Mucosa of descending colon (tissue), 3 donors: ENCODE measurements at regions not wholly inside any gene's neighbourhood (a gene's known extent, or its start where the extent isn't known, plus 50 kb on each side); places are given as distances from the start of the nearest gene placed in this dataset.
A peak's percentile ranks its signal among the peaks of the same experiment; 100 is the strongest.

Experiments
- ATAC-seq: fragments of 200-7000 bp; cut with Tn5 transposase; one replicate; pipeline ENCODE4 v1.9.1; 2020; ENCODE audit warnings: mild to moderate bottlenecking, moderate library complexity
- DNase-seq, 3 donors: peaks; one replicate each; pipeline ENCODE4 v3.0.0-alpha.2; 2020
- H3K36me3 ChIP-seq: fragments of 200-600 bp; one replicate; pipeline ENCODE4 v1.8.0; 2021; ENCODE audit warnings: low read depth, mild to moderate bottlenecking
- H3K4me1 ChIP-seq: fragments of 200-600 bp; one replicate; pipeline ENCODE4 v1.8.0; 2021; ENCODE audit warnings: low read depth, mild to moderate bottlenecking
- H3K4me3 ChIP-seq: fragments of 200-600 bp; one replicate; pipeline ENCODE4 v1.8.0; 2021; ENCODE audit warnings: mild to moderate bottlenecking
- H3K9me3 ChIP-seq: fragments of 200-600 bp; one replicate; pipeline ENCODE4 v1.8.0; 2021; ENCODE audit warnings: mild to moderate bottlenecking
- CTCF ChIP-seq: fragments of 200-600 bp; IDR thresholded peaks from one replicate; pipeline ENCODE4 v1.8.0; 2022; ENCODE audit warnings: antibody characterized with exemption, mild to moderate bottlenecking
- intact Hi-C, 2 donors: fragments of 100-400 bp; cut with DNase I in 1 of 2; cut with micrococcal nuclease in 1 of 2; formaldehyde crosslinking; loops; one replicate each; pipeline versions ENCODE4 v1.11.0 to v1.11.1; 2022; cut with DNase I, micrococcal nuclease
- donor health status: DM: no; HTN: no; CAD: no; lungs with moderate emphysema.
- donor health status: DM: no; HTN: no; CAD: no.
- donor health status: DM: no; HTN: yes; CAD: no.

GRCh38 chr11:122240638-122241037, 124.6 kb upstream of the BLID start:
- no peak for DNase-seq
- no peaks in the 10 kb centered on the region for H3K36me3 ChIP-seq
- no peak for TF ChIP-seq CTCF
- no peaks in the 10 kb centered on the region for H3K9me3 ChIP-seq
- intact Hi-C loops: no loop called here
- no peak for ATAC-seq
- H3K4me3 ChIP-seq: no peak overlapping the region
- no peaks in the 10 kb centered on the region for H3K4me1 ChIP-seq

DNA sequence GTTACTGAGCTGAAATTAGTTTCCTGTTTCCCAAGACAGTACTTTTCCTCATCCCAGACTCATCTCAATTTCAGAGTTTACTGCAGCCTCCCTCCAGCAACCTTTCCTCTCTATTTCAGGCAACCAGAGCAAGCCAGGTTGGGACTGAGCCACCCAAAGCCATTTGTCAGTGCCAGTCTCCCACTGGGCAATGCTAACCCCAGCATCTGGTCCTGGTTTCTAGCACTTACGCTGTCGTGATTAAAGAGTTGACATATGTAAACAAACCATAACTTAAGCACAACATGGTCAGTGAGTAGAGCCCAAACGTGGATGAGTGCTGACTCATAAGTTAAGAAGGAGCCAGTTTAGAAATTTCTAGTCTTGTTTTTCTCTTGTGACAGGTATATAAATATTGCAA, 119.6 kb upstream of the BLID start:
- DNase-seq (no peak), ATAC-seq (peak; percentile 13)
- H3K9me3 ChIP-seq: no peaks in the 10 kb centered on the region
- H3K36me3 ChIP-seq: no peaks in the 10 kb centered on the region
- H3K4me3 ChIP-seq: no peak overlapping the region
- intact Hi-C loops: no loop called here
- no peak for TF ChIP-seq CTCF
- no peaks in the 10 kb centered on the region for H3K4me1 ChIP-seq

DNA sequence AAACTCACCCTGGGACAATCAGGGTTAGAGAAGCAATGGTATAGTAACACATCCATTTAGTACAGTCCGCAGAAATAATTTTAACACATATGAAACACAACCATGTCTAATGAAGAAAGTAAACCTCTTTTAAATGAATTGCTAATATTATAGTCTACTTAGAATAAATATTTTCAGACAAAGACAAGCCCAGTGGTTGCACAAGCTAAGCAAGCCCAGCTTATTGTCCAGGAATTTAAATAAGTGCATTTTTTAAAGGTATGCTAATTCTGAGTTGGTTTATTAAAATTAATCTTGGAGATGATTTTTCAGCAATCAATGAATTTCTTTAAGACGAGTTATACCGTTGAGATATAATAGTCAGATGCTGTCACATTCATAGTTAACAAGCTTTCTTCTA, 118.8 kb upstream of the BLID start:
- intact Hi-C loops: no loop called here
- no peak overlapping the region for H3K4me3 ChIP-seq
- no peak for DNase-seq
- ATAC-seq: no peak
- no peaks in the 10 kb centered on the region for H3K9me3 ChIP-seq
- no peak for TF ChIP-seq CTCF
- H3K36me3 ChIP-seq: no peaks in the 10 kb centered on the region
- no peaks in the 10 kb centered on the region for H3K4me1 ChIP-seq

DNA sequence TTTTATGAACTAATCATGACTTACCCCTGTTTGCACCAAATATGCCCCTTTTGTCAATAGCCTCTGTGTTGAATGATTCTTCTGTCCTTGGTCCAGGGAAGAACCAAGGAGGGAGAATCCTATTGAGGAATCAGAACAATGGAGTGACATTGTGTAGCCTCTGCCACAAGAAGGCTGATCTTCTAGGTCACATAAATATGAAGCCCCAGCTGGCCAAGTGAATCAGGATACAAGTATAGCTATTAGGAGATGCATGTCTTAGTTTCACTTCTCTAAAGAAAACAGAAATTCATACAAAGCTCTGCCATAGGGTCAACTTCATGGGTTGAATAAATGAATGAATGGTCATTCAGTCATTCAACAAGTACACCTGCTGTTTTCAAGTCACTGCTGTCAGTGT, 118.2 kb upstream of the BLID start:
- no peaks in the 10 kb centered on the region for H3K4me1 ChIP-seq
- H3K36me3 ChIP-seq: no peaks in the 10 kb centered on the region
- TF ChIP-seq CTCF: no peak

DNA sequence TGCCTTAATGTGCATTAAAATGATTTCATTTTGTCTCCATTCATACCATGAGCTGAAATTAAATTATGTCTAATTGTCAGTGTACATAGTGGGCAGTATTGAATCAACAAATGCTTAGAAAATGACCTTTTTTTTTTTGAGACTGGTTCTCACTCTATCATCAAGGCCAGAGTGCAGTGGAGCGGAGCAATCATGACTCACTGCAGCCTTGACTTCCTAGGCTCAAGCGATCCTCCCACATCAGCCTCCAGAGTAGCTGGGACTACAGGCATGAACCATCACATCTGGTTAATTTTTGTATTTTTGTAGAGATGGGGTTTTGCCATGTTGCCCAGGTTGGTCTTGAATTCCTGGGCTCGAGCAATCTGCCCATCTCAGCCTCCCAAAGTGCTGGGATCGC, 117.0 kb upstream of the BLID start:
- H3K4me1 ChIP-seq: no peaks in the 10 kb centered on the region
- ATAC-seq (no peak), DNase-seq (no peak)
- no peaks in the 10 kb centered on the region for H3K9me3 ChIP-seq
- TF ChIP-seq CTCF: no peak
- H3K4me3 ChIP-seq: no peak overlapping the region
- intact Hi-C loops: no loop called here
- no peaks in the 10 kb centered on the region for H3K36me3 ChIP-seq

More for the DNA sequence above, 118.2 kb upstream of the BLID start:
- no peak overlapping the region for H3K4me3 ChIP-seq
- ATAC-seq (no peak), DNase-seq (no peak)
- no peaks in the 10 kb centered on the region for H3K9me3 ChIP-seq
- intact Hi-C loops: no loop called here

GRCh38 chr11:122230385-122230755, 114.4 kb upstream of the BLID start:
- Histone ChIP-seq H3K4me1 (no peaks in the 10 kb centered on the region), H3K36me3 (no peaks in the 10 kb centered on the region), H3K4me3 (no peak overlapping the region), H3K9me3 (no peaks in the 10 kb centered on the region)
- no peak for TF ChIP-seq CTCF
- DNase-seq (no peak), ATAC-seq (no peak)
- intact Hi-C loops: no loop called here
